ENCODE measurements at regions not wholly inside any gene's neighbourhood (a gene's known extent, or its start where the extent isn't known, plus 50 kb on each side); places are given as distances from the start of the nearest gene placed in this dataset.

GRCh38 chr15:25051399-25052154, 96.8 kb downstream of the SNRPN start:
- Histone ChIP-seq H3K36me3 (ENCODE audit: control insufficient read depth, insufficient read depth, low read length) (peaks cover 62% of the 10 kb centered on the region), H3K4me3 (ENCODE audit: low read length) (no peak overlapping the region), H3K27ac (ENCODE audit: low read length) (no peak overlapping the region), H3K9me3 (replicated peaks; ENCODE audit: control insufficient read depth, low read depth, low read length) (peaks cover 87% of the 10 kb centered on the region), H3K27me3 (ENCODE audit: control insufficient read depth, insufficient read depth, low read length) (no peaks in the 10 kb centered on the region), H3K4me1 (ENCODE audit: control insufficient read depth, insufficient read depth, low read length) (no peaks in the 10 kb centered on the region)
- no peak for DNase-seq
- WGBS (ENCODE audit: insufficient coverage): 86% methylated on average over 8 of the region's 13 CpGs

DNA sequence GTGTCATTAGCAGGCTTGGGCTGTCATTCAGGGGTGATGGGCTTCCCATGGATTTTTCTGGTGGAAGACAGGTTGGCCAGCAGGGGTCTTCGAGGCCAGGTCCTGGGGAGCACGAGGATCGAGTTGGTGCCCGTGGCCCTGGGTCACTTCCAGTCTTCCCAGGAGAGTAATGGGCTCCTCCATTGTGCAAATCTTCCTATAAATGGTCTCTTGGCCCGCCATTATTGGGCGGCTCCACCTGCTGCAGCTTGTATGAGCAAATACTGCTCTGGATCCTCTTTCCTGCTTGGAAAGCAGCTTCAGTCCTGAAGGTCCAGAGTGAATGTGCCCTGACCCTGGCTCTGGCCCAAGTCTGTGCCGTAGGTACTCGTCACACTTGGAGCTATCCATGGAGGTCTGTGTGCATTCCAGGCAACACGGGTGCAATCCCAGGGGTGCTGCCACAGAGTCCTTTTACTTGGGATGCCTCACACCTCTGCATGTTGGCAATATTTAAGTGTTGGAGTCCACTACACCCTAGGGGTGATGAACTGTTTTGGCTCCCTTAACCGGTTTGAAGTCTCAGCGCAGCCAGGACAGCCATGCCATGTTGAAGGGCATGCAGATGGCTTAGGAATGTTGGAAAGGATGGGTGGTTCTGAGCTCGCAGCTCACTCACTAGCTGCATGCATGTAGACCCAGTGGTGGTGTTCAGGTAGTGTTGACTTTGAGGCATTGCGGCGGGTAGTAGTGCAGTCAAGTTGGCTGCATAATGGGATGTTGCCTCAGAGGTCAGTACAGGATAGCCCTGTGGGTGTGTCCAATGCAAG, 97.6 kb downstream of the SNRPN start:
- 87% methylated on average over 13 of the region's 14 CpGs for WGBS (ENCODE audit: insufficient coverage)
- Histone ChIP-seq H3K9me3 (replicated peaks; ENCODE audit: control insufficient read depth, low read depth, low read length) (peaks cover 87% of the 10 kb centered on the region), H3K4me1 (ENCODE audit: control insufficient read depth, insufficient read depth, low read length) (no peaks in the 10 kb centered on the region), H3K27me3 (ENCODE audit: control insufficient read depth, insufficient read depth, low read length) (no peaks in the 10 kb centered on the region), H3K27ac (ENCODE audit: low read length) (no peak overlapping the region), H3K36me3 (ENCODE audit: control insufficient read depth, insufficient read depth, low read length) (peaks cover 65% of the 10 kb centered on the region), H3K4me3 (ENCODE audit: low read length) (no peak overlapping the region)
- no peak for DNase-seq

GRCh38 chr15:25053000-25053815, 98.4 kb downstream of the SNRPN start:
- peaks cover 70% of the 10 kb centered on the region for H3K36me3 ChIP-seq (ENCODE audit: control insufficient read depth, insufficient read depth, low read length)
- H3K9me3 ChIP-seq (replicated peaks; ENCODE audit: control insufficient read depth, low read depth, low read length): peaks cover 92% of the 10 kb centered on the region
- WGBS (ENCODE audit: insufficient coverage): 92% methylated on average over 15 of the region's 20 CpGs
- H3K27ac ChIP-seq (ENCODE audit: low read length): no peak overlapping the region
- no peaks in the 10 kb centered on the region for H3K27me3 ChIP-seq (ENCODE audit: control insufficient read depth, insufficient read depth, low read length)
- no peak overlapping the region for H3K4me3 ChIP-seq (ENCODE audit: low read length)
- DNase-seq: no peak
- no peaks in the 10 kb centered on the region for H3K4me1 ChIP-seq (ENCODE audit: control insufficient read depth, insufficient read depth, low read length)

DNA sequence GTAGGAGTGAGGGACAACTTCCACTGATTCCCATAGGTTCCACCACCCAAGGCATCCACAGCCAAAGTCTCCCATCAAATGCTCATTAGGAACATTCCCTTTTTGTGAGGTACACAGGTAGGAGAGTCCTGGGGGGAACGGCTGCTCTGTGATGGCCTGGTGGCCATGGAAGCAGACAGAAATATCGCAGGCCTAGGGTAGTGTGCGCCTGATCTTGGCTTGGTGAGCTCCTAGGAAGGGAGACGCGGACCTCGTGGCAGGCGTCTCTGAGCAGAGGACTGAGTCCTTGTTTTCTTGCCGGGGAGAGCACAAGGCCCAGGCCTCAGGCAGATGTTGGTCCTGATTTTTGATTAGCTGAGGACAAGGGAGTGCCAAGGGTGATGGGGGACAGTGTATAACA, 99.5 kb downstream of the SNRPN start:
- Histone ChIP-seq H3K36me3 (ENCODE audit: control insufficient read depth, insufficient read depth, low read length) (peaks cover 78% of the 10 kb centered on the region), H3K27me3 (ENCODE audit: control insufficient read depth, insufficient read depth, low read length) (no peaks in the 10 kb centered on the region), H3K27ac (ENCODE audit: low read length) (no peak overlapping the region), H3K4me1 (ENCODE audit: control insufficient read depth, insufficient read depth, low read length) (no peaks in the 10 kb centered on the region), H3K4me3 (ENCODE audit: low read length) (no peak overlapping the region), H3K9me3 (replicated peaks; ENCODE audit: control insufficient read depth, low read depth, low read length) (peaks cover 97% of the 10 kb centered on the region)
- 95% methylated on average over 8 of the region's 8 CpGs for WGBS (ENCODE audit: insufficient coverage)
- DNase-seq: no peak

GRCh38 chr15:25054943-25055342, 100.2 kb downstream of the SNRPN start:
- DNase-seq: no peak
- H3K27ac ChIP-seq (ENCODE audit: low read length): no peak overlapping the region

GRCh38 chr15:25055356-25056068, 100.7 kb downstream of the SNRPN start:
- H3K9me3 ChIP-seq (replicated peaks; ENCODE audit: control insufficient read depth, low read depth, low read length): peaks cover 98% of the 10 kb centered on the region
- H3K36me3 ChIP-seq (ENCODE audit: control insufficient read depth, insufficient read depth, low read length): peaks cover 87% of the 10 kb centered on the region
- no peaks in the 10 kb centered on the region for H3K4me1 ChIP-seq (ENCODE audit: control insufficient read depth, insufficient read depth, low read length)
- no peak overlapping the region for H3K4me3 ChIP-seq (ENCODE audit: low read length)
- DNase-seq: no peak
- 89% methylated on average over 9 of the region's 9 CpGs for WGBS (ENCODE audit: insufficient coverage)
- H3K27me3 ChIP-seq (ENCODE audit: control insufficient read depth, insufficient read depth, low read length): no peaks in the 10 kb centered on the region
- no peak overlapping the region for H3K27ac ChIP-seq (ENCODE audit: low read length)

More at GRCh38 chr15:25054943-25055342, 100.2 kb downstream of the SNRPN start:
- Histone ChIP-seq H3K9me3 (replicated peaks; ENCODE audit: control insufficient read depth, low read depth, low read length) (peaks cover 98% of the 10 kb centered on the region), H3K27me3 (ENCODE audit: control insufficient read depth, insufficient read depth, low read length) (no peaks in the 10 kb centered on the region), H3K4me1 (ENCODE audit: control insufficient read depth, insufficient read depth, low read length) (no peaks in the 10 kb centered on the region), H3K4me3 (ENCODE audit: low read length) (no peak overlapping the region), H3K36me3 (ENCODE audit: control insufficient read depth, insufficient read depth, low read length) (peaks cover 84% of the 10 kb centered on the region)
- 87% methylated on average over 9 of the region's 9 CpGs for WGBS (ENCODE audit: insufficient coverage)

DNA sequence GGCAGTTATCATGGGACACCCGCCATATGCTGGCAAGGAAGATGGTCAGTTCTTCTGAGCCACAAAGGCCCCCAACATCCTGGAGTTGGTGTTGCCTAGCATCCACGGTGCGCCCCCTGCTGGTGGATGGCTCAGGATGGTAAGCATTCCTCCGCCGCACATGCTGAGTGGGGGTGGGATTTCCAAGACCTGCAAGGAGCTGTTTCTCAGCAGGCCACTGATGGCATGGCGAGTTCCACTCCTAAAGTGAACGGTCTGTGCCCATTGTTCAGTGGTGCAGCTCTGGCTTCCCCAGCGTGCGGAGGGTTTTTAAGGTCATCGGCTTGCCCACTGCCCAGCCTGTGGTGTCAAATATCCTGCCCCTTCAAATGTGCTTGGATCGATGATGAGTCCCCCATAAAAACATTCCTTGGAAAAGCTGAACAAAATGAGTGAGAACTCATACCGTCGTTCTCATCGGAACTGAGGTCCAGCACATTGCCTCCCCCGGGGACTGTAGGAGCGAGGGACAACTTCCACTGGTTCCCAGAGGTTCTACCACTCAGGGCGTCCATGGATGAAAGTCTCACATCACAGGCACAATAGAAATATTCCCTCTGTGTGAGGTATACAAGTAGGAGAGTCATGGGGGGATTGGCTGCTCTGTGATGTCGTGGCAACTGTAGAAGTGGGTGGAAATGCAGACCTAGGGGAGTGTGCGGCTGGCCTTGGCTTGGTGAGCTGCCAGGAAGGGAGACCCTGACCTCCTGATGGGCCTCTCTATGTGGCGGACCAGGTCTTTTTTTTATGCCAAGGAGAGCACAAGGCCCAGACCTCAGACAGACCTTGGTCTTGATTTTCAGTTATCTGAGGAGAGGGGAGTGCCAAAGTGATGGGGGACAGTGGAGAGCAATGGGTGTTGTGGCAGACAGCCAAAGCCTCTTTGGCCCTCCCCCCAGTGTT, 102.0 kb downstream of the SNRPN start:
- no peaks in the 10 kb centered on the region for H3K27me3 ChIP-seq (ENCODE audit: control insufficient read depth, insufficient read depth, low read length)
- H3K9me3 ChIP-seq (replicated peaks; ENCODE audit: control insufficient read depth, low read depth, low read length): peaks cover 98% of the 10 kb centered on the region
- H3K4me3 ChIP-seq (ENCODE audit: low read length): no peak overlapping the region
- peaks cover 87% of the 10 kb centered on the region for H3K36me3 ChIP-seq (ENCODE audit: control insufficient read depth, insufficient read depth, low read length)
- H3K4me1 ChIP-seq (ENCODE audit: control insufficient read depth, insufficient read depth, low read length): no peaks in the 10 kb centered on the region
- 87% methylated on average over 13 of the region's 20 CpGs for WGBS (ENCODE audit: insufficient coverage)
- DNase-seq: no peak
- H3K27ac ChIP-seq (ENCODE audit: low read length): no peak overlapping the region

GRCh38 chr15:25057574-25057973, 102.8 kb downstream of the SNRPN start:
- WGBS (ENCODE audit: insufficient coverage): 94% methylated on average over 7 of the region's 7 CpGs

More at GRCh38 chr15:25057574-25057973, 102.8 kb downstream of the SNRPN start:
- Histone ChIP-seq H3K27me3 (ENCODE audit: control insufficient read depth, insufficient read depth, low read length) (no peaks in the 10 kb centered on the region), H3K4me1 (ENCODE audit: control insufficient read depth, insufficient read depth, low read length) (no peaks in the 10 kb centered on the region), H3K27ac (ENCODE audit: low read length) (no peak overlapping the region), H3K9me3 (replicated peaks; ENCODE audit: control insufficient read depth, low read depth, low read length) (peaks cover 98% of the 10 kb centered on the region), H3K4me3 (ENCODE audit: low read length) (no peak overlapping the region), H3K36me3 (ENCODE audit: control insufficient read depth, insufficient read depth, low read length) (peaks cover 92% of the 10 kb centered on the region)
- no peak for DNase-seq
